Gastroesophageal sphincter (tissue), 4 donors: ENCODE measurements at regions not wholly inside any gene's neighbourhood (a gene's known extent, or its start where the extent isn't known, plus 50 kb on each side); places are given as distances from the start of the nearest gene placed in this dataset.

Source experiments
- ATAC-seq: fragments of 150-250 bp; one replicate; pipeline ENCODE4 v1.9.1; 2016; ENCODE audit warnings: mild to moderate bottlenecking, moderate library complexity
- H3K27ac ChIP-seq, 4 donors: fragments of 200-600 bp; sonication (generic) in 3 of 4; 1 replicate in 3 of 4; 2 replicates in 1 of 4; pipeline ENCODE4 v1.5.1; 2016 to 2019
- H3K27me3 ChIP-seq: fragments of 200-600 bp; sonication (generic); one replicate; pipeline ENCODE4 v1.5.1; 2019
- H3K36me3 ChIP-seq, 2 donors: fragments of 200-600 bp; sonication (generic); one replicate each; pipeline ENCODE4 v1.5.1; 2019; ENCODE audit warnings: control low read depth in 1 of 2
- H3K4me1 ChIP-seq, 3 donors: fragments of 200-600 bp; sonication (generic); 1 replicate in 2 of 3; 2 replicates in 1 of 3; pipeline ENCODE4 v1.5.1; 2016 to 2019; ENCODE audit warnings: control low read depth in 2 of 3
- H3K4me3 ChIP-seq, 2 donors: fragments of 200-600 bp; sonication (generic); one replicate each; pipeline ENCODE4 v1.5.1; 2019; ENCODE audit warnings: mild to moderate bottlenecking in 1 of 2, moderate library complexity in 1 of 2
- H3K9me3 ChIP-seq, 3 donors: fragments of 200-600 bp; sonication (generic); one replicate each; pipeline ENCODE4 v1.5.1; 2017 to 2019; ENCODE audit warnings: control low read depth in 2 of 3
- CTCF ChIP-seq, 4 experiments: fragments of 200-600 bp in 2 of 4; fragments of 450-650 bp in 2 of 4; sonication (generic) in 1 of 4; IDR thresholded peaks; one replicate each; pipeline ENCODE4 v1.5.1; 2017 to 2019; ENCODE audit warnings: antibody characterized with exemption in 4 of 4, mild to moderate bottlenecking in 2 of 4, moderate library complexity in 2 of 4
- EP300 ChIP-seq: sonication (generic); formaldehyde crosslinking; IDR thresholded peaks from one replicate; pipeline ENCODE4 v1.6.1; 2017; ENCODE audit warnings: antibody characterized with exemption, mild to moderate bottlenecking
- POLR2A ChIP-seq, 2 donors: fragments of 450-650 bp; IDR thresholded peaks; one replicate each; pipeline ENCODE4 v1.6.1; 2017; ENCODE audit warnings: antibody characterized with exemption in 2 of 2, mild to moderate bottlenecking in 2 of 2, moderate library complexity in 1 of 2
- POLR2AphosphoS5 ChIP-seq: sonication (generic); formaldehyde crosslinking; IDR thresholded peaks from one replicate; pipeline ENCODE4 v1.6.1; 2017; ENCODE audit warnings: antibody characterized with exemption
- WGBS, 2 donors: methylation state at CpG; one replicate each; pipeline ENCODE4 v1.1.5; 2018; ENCODE audit warnings: low coverage in 1 of 2; 5-methylcytosine and 5-hydroxymethylcytosine counted together

GRCh38 chr10:78448470-78448869, 414.8 kb downstream of the RPS24 start:
- Histone ChIP-seq H3K27ac (no peak overlapping the region), H3K4me1 (peaks cover 0 to 24% (median 4%) of the 10 kb centered on the region in 3 donors), H3K36me3 (no peaks in the 10 kb centered on the region), H3K4me3 (no peak overlapping the region), H3K27me3 (no peaks in the 10 kb centered on the region), H3K9me3 (no peaks in the 10 kb centered on the region)
- ATAC-seq = no peak
- 81 to 85% methylated on average over 3 of the region's 4 CpGs for WGBS, 2 donors
- TF ChIP-seq POLR2A (IDR thresholded peaks at IDR 0.05) (no peak), POLR2AphosphoS5 (no peak), CTCF (IDR thresholded peaks at IDR 0.05) (no peak), EP300 (no peak)

- WGBS, 2 donors = 90% methylated on average over 2 of the region's 2 CpGs; no CpG with 5 or more reads in 1 of the 2 donors
- Histone ChIP-seq H3K4me3 (no peak overlapping the region), H3K27me3 (no peaks in the 10 kb centered on the region), H3K27ac (no peak overlapping the region), H3K4me1 (peaks cover 0 to 24% (median 4%) of the 10 kb centered on the region in 3 donors), H3K9me3 (no peaks in the 10 kb centered on the region), H3K36me3 (no peaks in the 10 kb centered on the region)
- no peak for TF ChIP-seq POLR2AphosphoS5
- TF ChIP-seq CTCF (IDR thresholded peaks at IDR 0.05) = no peak
- TF ChIP-seq EP300 = no peak
- no peak for TF ChIP-seq POLR2A (IDR thresholded peaks at IDR 0.05)
- ATAC-seq = no peak
Measured at GRCh38 chr10:78448994-78449418, 415.3 kb downstream of the RPS24 start.

DNA sequence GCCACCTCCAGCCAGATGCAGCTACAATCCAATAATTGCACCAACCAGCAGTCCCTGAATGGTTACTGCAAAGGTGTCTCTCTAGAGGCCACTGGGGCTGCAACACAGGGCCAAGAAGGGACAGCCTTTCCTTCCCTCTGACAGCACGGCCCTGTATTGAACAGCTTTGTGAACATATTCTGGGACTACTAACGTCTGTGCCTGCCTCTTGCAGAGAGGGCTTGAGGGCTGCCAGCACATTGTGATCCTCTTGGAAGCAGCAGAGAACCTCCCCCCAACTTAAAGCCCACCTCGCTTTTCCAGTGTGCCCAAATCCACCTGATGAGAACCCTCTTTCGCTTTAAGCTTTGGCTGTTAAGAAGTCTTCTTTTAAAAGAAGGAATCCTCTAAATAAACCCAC, 415.9 kb downstream of the RPS24 start:
- Histone ChIP-seq H3K4me1 (peaks cover 0 to 24% (median 4%) of the 10 kb centered on the region in 3 donors), H3K27ac (no peak overlapping the region), H3K27me3 (no peaks in the 10 kb centered on the region), H3K9me3 (no peaks in the 10 kb centered on the region), H3K36me3 (no peaks in the 10 kb centered on the region), H3K4me3 (no peak overlapping the region)
- WGBS, 2 donors = 89% methylated on average over 3 of the region's 4 CpGs; no CpG with 5 or more reads in 1 of the 2 donors
- no peak for TF ChIP-seq POLR2AphosphoS5
- no peak for TF ChIP-seq CTCF (IDR thresholded peaks at IDR 0.05)
- no peak for TF ChIP-seq EP300
- TF ChIP-seq POLR2A (IDR thresholded peaks at IDR 0.05) = no peak
- ATAC-seq = no peak

GRCh38 chr10:78450239-78450638, 416.6 kb downstream of the RPS24 start:
- TF ChIP-seq POLR2A (IDR thresholded peaks at IDR 0.05) = no peak
- Histone ChIP-seq H3K27me3 (no peaks in the 10 kb centered on the region), H3K9me3 (no peaks in the 10 kb centered on the region), H3K4me1 (peaks cover 0 to 24% (median 4%) of the 10 kb centered on the region in 3 donors), H3K4me3 (no peak overlapping the region), H3K27ac (no peak overlapping the region), H3K36me3 (no peaks in the 10 kb centered on the region)
- ATAC-seq = no peak
- WGBS, 2 donors = 58 to 90% methylated on average over 3 of the region's 3 CpGs

- no peak overlapping the region for H3K4me3 ChIP-seq
- no peaks in the 10 kb centered on the region for H3K27me3 ChIP-seq
- 92 to 100% methylated on average over 2 to 6 of the region's 6 CpGs for WGBS, 2 donors
- H3K4me1 ChIP-seq = peaks cover 0 to 31% (median 4%) of the 10 kb centered on the region in 3 donors
- no peak overlapping the region for H3K27ac ChIP-seq
- no peaks in the 10 kb centered on the region for H3K36me3 ChIP-seq
- H3K9me3 ChIP-seq = no peaks in the 10 kb centered on the region
- TF ChIP-seq POLR2A (IDR thresholded peaks at IDR 0.05) = no peak
- TF ChIP-seq EP300 = no peak
- ATAC-seq = no peak
Measured at GRCh38 chr10:78450807-78451485, 417.3 kb downstream of the RPS24 start.

DNA sequence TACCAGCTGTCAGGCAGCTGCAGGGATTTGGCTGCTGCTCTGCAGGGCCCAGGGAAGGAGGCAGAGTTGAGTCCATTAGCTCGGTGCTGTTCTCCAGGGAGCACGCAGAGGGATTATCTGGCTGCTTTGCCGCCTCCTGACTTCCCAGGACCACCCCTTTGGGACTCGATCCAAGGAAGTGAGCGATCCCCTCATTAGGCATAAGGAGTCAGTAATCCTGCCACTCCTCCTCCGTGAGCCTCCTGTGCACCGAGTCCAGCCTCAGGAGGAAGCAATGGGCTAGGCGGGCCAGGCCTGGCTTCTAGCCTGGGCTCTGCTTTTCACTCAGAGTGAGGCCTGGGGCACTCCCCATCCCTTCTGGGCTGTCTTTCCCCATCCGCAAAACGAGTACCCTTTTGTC, 417.9 kb downstream of the RPS24 start:
- Histone ChIP-seq H3K9me3 (no peaks in the 10 kb centered on the region), H3K4me3 (no peak overlapping the region), H3K27ac (no peak overlapping the region), H3K27me3 (no peaks in the 10 kb centered on the region), H3K36me3 (no peaks in the 10 kb centered on the region), H3K4me1 (peaks cover 0 to 32% (median 4%) of the 10 kb centered on the region in 3 donors)
- no peak for TF ChIP-seq CTCF (IDR thresholded peaks at IDR 0.05)
- TF ChIP-seq EP300 = no peak
- TF ChIP-seq POLR2A (IDR thresholded peaks at IDR 0.05) = no peak
- no peak for TF ChIP-seq POLR2AphosphoS5
- WGBS, 2 donors = 26 to 41% methylated on average over 3 to 7 of the region's 10 CpGs
- ATAC-seq = peak; percentile 22
